ENCODE measurements at regions not wholly inside any gene's neighbourhood (a gene's known extent, or its start where the extent isn't known, plus 50 kb on each side); places are given as distances from the start of the nearest gene placed in this dataset.

GRCh38 chr6:169312658-169313346 lies 59.2 kb upstream of the THBS2 start:
- TF ChIP-seq ELF4 (IDR thresholded peaks at IDR 0.05) (no peak), BHLHE40 (IDR thresholded peaks at IDR 0.05; ENCODE audit: borderline replicate concordance) (no peak), L3MBTL2 (conservative IDR thresholded peaks at IDR 0.05) (peak; percentile 44; the same call in 1 of the 2 replicates), FOXK2 (IDR thresholded peaks at IDR 0.05) (no peak)
- ChIA-PET POLR2A (no interaction called here), CTCF (no interaction called here)
- DNase-seq (ENCODE audit: extremely low spot score), result no peak

GRCh38 chr6:169310983-169311382 lies 57.3 kb upstream of the THBS2 start:
- ChIA-PET CTCF (no interaction called here), POLR2A (no interaction called here)
- no peak for DNase-seq (ENCODE audit: extremely low spot score)

More at GRCh38 chr6:169310983-169311382, 57.3 kb upstream of the THBS2 start:
- TF ChIP-seq LEF1 (IDR thresholded peaks at IDR 0.05; ENCODE audit: borderline replicate concordance) (no peak), HDGF (IDR thresholded peaks at IDR 0.05; ENCODE audit: borderline replicate concordance) (no peak), L3MBTL2 (conservative IDR thresholded peaks at IDR 0.05) (no peak), BHLHE40 (IDR thresholded peaks at IDR 0.05; ENCODE audit: borderline replicate concordance) (no peak), ELF4 (IDR thresholded peaks at IDR 0.05) (no peak), FOXK2 (IDR thresholded peaks at IDR 0.05) (no peak), ZNF384 (IDR thresholded peaks at IDR 0.05) (no peak), SUZ12 (IDR thresholded peaks at IDR 0.05) (no peak), FOXA1 (IDR thresholded peaks at IDR 0.05) (no peak), ARNT (IDR thresholded peaks at IDR 0.05) (no peak), SP1 (IDR thresholded peaks at IDR 0.05) (no peak), PKNOX1 (IDR thresholded peaks at IDR 0.05) (no peak), NFRKB (IDR thresholded peaks at IDR 0.05) (no peak)
